Ovary (tissue), 3 donors: ENCODE measurements at regions not wholly inside any gene's neighbourhood (a gene's known extent, or its start where the extent isn't known, plus 50 kb on each side); places are given as distances from the start of the nearest gene placed in this dataset.

Experiments
- EP300 ChIP-seq: sonication (generic); formaldehyde crosslinking; IDR thresholded peaks from one replicate; pipeline ENCODE4 v1.6.1; 2017; ENCODE audit warnings: antibody characterized with exemption
- POLR2A ChIP-seq: fragments of 450-650 bp; IDR thresholded peaks from one replicate; pipeline ENCODE4 v1.6.1; 2017; ENCODE audit warnings: antibody characterized with exemption, mild to moderate bottlenecking, moderate library complexity
- TF ChIP-seq, protein P1 (sequence below), 3 donors: fragments of 450-650 bp in 2 of 3; fragments of 200-600 bp in 1 of 3; IDR thresholded peaks; one replicate each; pipeline versions ENCODE4 v1.5.1 to v1.8.0; 2016 to 2022; ENCODE audit warnings: antibody characterized with exemption in 3 of 3, mild to moderate bottlenecking in 1 of 3
- donor health status: DM: no; HTN: no; CAD: no.

DNA sequence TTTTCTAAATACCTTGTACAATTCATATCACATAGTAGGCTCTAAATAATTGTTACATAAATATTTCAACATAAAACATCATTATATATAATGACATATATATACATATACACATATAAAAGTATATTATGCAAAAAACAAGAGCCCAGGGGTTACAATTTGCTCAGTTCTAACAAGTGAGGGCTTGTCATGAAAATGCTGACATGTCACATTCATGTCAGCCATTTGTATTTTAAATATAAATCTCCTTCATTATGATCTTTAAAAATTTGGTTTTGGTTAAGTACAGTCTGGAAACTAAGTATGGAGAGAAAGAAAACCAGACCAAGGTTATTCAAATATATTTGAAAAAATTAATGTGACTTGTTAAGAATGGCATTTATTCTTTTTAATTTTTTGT, 2745.4 kb downstream of the PCDH7 start:
- TF ChIP-seq, protein P1, sequence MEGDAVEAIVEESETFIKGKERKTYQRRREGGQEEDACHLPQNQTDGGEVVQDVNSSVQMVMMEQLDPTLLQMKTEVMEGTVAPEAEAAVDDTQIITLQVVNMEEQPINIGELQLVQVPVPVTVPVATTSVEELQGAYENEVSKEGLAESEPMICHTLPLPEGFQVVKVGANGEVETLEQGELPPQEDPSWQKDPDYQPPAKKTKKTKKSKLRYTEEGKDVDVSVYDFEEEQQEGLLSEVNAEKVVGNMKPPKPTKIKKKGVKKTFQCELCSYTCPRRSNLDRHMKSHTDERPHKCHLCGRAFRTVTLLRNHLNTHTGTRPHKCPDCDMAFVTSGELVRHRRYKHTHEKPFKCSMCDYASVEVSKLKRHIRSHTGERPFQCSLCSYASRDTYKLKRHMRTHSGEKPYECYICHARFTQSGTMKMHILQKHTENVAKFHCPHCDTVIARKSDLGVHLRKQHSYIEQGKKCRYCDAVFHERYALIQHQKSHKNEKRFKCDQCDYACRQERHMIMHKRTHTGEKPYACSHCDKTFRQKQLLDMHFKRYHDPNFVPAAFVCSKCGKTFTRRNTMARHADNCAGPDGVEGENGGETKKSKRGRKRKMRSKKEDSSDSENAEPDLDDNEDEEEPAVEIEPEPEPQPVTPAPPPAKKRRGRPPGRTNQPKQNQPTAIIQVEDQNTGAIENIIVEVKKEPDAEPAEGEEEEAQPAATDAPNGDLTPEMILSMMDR (IDR thresholded peaks at IDR 0.05), result no peak
- TF ChIP-seq POLR2A, result no peak
- no peak for TF ChIP-seq EP300
